ENCODE measurements at regions not wholly inside any gene's neighbourhood (a gene's known extent, or its start where the extent isn't known, plus 50 kb on each side); places are given as distances from the start of the nearest gene placed in this dataset.
A peak's percentile ranks its signal among the peaks of the same experiment; 100 is the strongest.

DNA sequence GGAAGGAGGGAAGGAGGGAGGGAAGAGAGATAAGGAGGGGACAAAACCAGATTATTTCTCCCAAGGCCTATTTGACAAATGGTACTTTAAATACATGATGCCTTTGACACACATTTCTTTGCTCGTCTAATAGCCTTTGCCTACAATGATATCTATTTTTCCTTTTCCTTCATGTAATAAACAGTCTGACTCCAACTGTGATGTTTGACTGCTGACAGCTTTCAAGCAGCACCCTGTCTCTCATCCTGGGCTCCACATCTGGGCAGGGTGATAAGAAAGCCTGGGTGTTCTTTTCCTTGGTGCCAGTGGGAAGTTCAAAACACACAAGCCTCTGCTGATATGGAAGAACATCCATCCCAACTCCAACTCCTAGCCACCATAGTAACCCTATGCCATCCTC is 1277.7 kb upstream of the NXPH2 start:
- DNase-seq: no peak

DNA sequence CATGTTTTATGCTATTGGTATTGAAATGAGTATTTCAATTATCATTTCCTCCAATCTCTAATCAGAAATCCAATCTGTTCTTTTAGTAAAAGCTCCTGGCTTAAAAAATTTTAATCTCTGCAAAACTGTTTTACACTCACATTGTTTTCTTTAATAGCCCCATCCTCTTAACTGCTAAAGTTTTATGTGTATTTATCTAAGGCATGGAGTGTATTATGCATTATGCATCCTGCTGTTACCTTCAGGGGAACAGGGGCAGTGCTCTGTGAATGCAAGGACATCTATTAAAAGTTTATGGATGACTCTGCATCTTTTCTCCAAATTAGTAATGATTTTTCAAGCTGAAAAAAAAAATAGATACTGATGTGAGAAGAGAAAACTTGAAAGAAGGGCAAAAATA is 1261.6 kb upstream of the NXPH2 start:
- DNase-seq: no peak

- no peak for DNase-seq
These were observed 1261.0 kb upstream of the NXPH2 start for GRCh38 chr2:140041239-140041638.

- no peak for DNase-seq
These were observed 1253.4 kb upstream of the NXPH2 start for GRCh38 chr2:140033638-140034037.

DNA sequence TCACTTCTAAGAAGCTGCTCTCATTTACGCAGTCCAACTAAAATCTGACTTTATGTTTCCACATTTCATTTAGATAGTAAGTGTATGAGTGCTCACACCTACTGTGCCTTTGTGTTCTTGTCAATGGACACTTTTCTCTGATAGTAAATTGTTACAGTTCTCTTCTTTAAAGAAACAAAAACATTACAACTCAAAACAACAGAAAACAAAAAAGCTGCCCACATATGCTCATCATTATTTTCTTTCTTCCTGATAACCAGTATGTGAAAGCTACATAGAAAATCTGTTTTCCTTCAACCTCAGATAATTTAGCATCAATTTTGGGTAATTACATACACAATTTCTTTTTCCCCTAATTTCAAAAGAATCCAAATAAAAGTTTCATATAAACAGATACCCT is 1247.8 kb upstream of the NXPH2 start:
- no peak for DNase-seq

DNA sequence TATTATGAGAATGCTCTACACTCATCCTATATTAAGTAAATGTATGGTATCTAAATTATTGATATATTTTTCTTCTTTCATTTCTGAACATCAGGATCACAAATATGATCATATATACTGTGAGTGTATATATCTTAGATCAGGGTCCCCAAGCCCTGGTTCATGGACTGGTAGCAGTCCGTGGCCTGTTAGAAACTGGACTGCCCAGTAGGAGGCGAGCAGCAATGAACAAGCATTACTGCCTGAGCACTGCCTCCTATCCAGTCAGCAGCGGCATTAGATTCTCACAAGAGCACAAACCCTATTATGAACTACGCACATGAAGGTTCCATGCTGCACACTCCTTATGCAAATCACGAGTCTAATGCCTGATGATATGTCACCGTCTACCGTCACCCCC is 1247.1 kb upstream of the NXPH2 start:
- DNase-seq: no peak

- DNase-seq: no peak
These were observed 1243.1 kb upstream of the NXPH2 start for GRCh38 chr2:140023291-140023690.

DNA sequence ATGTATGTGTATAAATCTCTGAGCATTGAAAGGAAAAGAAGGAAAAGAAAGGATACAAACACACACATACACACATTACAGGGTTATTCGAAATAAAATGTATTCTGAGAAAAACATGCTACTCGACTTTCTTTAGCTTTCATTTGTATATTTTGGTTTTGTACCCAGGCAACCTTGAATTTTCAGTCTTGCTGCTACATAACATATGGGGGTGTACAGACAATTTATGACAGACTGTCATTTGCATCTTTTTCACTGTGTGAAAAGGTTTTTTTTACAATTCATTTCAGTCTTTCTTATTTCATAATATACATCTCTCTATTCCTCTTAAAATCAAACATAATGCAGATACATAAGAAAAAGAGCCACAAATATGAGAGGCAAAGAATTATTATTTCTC is 1238.4 kb upstream of the NXPH2 start:
- DNase-seq: no peak

GRCh38 chr2:140014204-140014546 is 1234.0 kb upstream of the NXPH2 start:
- DNase-seq: no peak

DNA sequence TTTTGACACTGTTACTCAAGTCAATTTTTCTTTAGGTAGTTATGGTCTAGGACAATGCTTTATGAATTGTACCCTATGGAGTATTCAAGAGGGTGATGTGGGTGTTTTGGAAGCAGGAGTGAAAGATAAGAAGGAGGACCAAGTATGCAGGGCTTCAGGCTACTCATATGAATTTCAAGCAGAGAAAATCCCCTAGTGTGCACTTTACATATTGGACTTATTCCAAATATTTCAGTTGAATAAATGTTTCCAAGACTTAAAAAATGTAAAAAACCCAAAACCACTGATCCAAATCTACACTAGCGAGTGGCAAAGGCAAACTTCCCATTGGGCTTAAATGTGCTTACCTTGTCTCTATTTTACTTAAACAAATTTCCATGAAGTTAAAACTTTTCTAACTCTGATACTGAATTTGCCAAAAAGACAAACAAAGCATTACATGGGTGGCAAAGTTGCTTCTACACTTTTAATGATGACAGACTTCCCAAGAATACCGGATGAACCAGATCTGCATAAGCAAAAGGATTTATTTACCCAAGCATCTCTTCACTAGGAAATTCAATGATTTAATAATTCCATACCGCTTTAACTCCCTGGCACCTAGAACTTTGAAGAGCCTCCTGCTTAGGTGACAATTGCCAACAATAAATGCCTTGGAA is 1233.5 kb upstream of the NXPH2 start:
- no peak for DNase-seq

DNA sequence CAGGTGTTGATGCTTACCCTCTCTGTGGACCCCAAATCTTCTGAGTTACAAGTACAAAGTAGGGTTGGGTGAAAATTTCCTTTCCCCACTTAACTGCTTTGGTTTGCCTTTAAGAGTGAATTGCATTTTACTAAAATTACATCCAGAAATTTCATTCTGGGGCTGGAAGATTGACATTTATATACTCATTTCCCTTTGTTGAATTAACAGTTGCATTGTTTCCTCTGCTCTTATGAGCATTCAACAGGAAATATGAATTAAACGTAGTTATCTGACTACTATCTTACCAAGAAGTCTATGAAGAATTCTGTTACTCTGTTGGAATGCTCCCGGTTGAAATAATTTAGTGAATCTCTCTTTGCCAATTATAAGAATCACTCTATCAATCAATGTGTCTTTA is 1231.1 kb upstream of the NXPH2 start:
- DNase-seq: no peak

- DNase-seq: no peak
These were observed 1221.9 kb upstream of the NXPH2 start for GRCh38 chr2:140002110-140002509.

DNA sequence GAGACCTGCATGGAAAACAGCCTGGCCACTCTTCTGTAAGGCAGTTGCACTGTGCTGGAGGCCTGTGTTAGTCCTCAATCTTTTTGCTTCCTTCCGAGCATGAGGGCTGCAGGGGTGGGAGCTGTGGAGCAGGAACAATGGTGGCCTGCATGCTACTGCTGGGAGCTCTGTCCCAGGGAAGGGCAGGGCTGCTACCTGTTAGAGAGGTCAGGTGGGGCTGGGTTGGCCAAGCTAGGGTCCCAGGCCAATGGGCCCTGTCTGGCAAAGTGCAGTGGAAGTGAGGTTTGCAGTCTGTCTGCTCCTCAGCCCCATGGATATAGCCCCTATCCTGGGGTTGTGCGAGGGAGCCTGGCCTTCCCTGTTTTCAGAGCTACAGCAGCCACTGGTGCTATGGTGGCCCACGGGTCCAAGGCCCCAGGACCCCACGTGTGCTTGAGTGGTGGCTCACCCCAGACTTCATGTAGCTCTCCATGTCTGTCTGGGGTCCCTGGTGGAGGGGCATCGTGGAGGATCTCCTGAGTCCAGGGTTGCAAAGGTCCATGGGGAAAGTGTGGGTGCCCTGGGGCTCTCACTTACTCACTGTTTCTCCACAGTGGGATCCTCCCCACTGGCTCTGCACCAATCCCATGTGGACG is 1212.6 kb upstream of the NXPH2 start:
- no peak for DNase-seq

DNA sequence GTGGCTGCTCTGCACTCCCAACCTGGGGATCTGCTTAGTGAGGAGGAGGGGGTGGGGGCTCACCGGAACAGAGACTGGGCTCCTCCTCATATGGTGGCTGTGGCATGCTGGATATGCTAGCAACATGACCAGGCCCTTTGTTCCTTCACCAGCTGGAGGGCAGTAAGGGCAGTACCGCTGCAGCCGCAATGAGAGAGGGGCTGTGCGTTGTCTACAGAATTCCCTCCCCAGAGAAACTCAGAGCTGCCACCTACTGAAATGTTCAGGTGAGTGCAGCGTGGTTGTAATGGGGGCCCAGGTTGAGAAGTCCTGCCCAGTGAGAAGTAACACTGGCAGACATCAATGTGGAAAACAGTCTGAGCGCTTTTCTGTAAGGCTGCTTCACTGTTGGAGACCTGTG is 1211.9 kb upstream of the NXPH2 start:
- DNase-seq: no peak

DNA sequence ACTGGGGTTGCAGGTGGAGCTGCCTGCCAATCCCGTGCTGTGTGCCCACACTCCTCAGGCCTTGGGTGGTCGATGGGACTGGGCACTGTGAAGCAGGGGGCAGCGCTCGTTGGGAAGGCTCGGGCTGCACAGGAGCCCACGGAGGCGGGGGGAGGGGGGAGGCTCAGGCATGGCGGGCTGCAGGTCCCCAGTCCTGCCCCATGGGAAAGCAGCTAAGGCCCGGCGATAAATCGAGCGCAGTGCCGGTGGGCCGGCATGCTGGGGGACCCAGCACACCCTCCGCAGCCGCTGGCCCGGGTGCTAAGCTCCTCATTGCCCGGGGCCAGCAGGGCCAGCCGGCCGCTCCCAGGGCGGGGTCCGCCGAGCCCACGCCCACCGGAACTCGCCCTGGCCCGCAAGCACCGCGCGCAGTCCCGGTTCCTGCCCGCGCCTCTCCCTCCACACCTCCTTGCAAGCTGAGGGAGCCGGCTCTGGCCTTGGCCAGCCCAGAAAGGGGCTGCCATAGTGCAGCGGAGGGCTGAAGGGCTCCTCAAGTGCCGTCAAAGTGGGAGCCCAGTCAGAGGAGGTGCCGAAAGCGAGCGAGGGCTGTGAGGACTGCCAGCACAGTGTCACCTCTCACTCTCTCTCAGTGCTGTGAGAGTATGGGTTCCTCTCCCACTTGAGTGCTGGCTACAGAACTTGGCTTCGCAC is 1210.6 kb upstream of the NXPH2 start:
- no peak for DNase-seq

DNA sequence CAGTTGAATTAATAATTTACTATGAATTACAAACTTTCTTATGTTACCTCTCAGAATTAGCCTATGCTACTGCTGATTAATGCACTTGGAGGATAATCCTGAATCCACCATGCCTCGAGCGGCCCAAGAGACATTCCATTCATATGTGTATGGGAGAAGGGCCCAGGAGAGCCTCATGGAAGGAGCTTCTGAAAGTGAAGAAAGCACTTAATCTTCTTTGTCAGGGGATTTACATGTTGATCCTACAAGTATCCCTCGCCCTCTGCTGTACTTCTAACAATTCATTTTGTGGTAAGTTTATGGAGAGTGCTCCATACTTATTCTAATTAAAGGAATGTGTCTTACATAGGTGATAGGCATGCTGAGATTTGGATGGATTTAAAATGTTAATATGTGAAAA is 1189.1 kb upstream of the NXPH2 start:
- no peak for DNase-seq

GRCh38 chr2:139968588-139968987 is 1188.4 kb upstream of the NXPH2 start:
- DNase-seq: no peak

DNA sequence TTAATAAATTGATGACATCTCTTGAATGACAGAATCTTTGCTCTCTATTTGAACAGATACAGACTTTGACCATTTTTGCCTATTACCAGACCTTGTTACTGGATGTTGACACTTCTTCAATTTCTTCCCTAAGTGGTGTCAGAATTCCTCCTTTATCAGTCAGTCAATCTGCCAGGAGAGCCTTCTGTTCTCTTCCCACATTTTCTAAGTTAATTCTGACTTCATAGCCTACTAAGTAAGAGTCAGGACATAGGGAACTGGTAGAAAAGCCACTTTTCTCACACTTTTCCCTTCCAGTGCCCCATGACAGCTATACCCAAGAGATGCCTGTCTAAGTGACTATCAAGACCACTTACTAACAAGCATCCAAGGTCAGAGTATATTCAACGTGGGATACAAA is 1187.5 kb upstream of the NXPH2 start:
- DNase-seq: no peak

DNA sequence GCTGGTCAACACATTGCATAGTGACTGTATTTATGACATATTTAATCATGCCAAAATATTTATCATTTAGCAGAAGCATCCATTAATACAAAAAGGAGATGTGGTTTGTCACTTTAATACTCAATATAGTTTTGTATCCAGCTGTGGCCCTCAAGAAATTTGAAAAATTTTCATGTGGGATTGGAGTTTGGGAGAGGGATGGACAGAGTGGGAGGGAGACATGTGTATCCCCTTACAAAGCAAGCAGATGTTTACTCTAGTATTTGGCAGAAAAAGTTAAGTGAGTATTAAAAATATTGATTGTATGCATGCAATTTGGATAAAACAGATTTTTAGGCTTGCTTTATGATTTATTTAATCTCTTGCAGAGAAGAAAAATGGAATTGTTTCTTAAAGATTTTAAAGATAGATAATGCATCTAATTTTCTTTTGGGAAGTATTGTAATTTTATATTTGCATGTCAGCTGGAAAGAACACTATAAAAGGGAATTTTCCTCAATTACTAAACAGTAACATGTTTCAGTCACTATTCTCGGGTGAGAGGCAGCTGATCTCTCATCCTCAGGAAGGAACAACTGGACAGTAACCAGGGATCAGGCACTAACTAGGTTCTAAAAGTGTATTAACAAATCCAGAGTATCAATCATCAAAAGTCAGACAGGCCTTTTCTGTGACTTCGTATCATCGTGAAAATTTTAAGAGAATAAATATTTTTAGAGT is 1184.7 kb upstream of the NXPH2 start:
- no peak for DNase-seq

DNA sequence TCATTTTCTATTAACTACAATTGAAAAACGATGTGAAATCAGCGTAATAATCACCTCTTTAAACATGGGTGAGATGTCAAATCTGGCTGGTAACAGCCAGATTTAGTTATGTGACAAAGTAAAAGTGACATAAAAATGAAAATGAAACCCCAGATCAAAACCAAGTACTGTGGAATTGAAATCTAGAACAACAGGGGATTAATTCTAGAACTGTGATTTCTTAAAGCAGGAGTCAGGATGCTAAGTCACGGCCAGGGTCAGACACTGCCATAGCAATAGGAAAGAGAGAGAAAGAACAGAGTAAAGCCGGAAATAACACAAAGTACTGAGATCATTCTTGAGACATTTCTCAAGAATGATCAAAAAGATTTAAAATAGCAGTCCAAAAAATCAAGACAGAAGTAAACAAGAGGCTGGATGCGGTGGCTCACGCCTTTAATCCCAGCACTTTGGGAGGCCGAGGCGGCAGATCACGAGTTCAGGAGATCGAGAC is 1183.7 kb upstream of the NXPH2 start:
- DNase-seq: no peak

DNA sequence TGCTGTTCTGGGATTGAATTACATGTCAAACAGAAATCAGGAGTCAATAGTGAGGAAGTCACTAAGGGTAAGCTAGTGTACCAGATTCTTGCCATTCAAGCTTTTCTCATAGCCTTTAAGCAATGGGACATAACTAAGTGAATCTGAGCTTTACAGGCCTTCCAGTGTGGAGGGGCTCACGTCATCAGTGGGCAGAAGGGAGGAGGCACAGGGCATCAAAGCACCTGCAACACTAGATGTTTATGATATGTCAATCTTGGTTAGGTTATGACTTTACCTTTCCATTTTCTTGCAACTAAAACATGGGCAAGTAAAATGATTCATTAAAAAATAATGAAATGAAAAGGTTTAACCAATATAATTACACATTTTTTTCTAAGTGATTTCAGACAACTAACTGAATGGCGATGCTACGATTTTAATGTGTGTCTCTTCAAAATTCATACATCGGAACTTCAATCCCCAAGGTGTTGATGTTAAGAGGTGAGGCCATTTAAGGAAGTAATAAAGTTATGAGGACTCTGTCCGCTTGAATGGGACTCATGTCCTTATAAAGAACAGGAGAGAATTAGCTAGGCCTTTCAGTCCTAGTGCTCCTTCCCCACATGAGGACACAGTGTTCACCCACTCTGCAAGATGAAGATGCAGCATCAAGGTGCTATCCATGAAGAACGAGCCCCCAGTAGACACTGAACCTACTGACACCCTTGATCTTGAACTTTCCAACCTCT is 1169.2 kb upstream of the NXPH2 start:
- no peak for DNase-seq

- peak; percentile 1 for DNase-seq
These were observed 1166.5 kb upstream of the NXPH2 start for GRCh38 chr2:139946690-139947089.

DNA sequence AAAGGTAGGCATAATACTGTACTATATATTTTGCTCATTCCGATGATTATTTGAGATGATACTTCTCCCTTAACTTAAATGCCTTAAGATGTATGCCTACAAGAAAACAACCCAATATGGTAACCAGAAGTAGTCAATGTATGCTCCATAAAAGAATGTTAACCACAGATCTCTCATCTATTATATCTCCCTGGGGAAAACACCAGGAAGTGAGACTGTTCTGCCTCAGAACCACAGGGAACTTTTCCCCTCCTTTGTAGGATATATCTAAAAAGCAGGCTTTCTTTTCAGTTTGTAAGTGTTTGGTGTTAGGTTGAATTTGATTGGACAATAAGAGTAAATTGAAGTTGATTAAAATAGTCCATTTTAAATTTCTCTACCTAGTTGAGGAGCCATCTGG is 1160.5 kb upstream of the NXPH2 start:
- DNase-seq: no peak
